Mammary epithelial cell (primary cell): ENCODE measurements at regions not wholly inside any gene's neighbourhood (a gene's known extent, or its start where the extent isn't known, plus 50 kb on each side); places are given as distances from the start of the nearest gene placed in this dataset.

Experiments used
- EZH2 ChIP-seq: IDR thresholded peaks from 2 replicates; pipeline ENCODE4 v1.6.1; 2012; ENCODE audit warnings: low read length, inconsistent platforms, borderline replicate concordance
- TF ChIP-seq, protein P1 (sequence below), 2 donors: IDR thresholded peaks in 1 of 2; conservative IDR thresholded peaks in 1 of 2; 2 replicates each; pipeline ENCODE4 v1.5.1; 2011 to 2012; ENCODE audit warnings: inconsistent platforms in 2 of 2, low read length in 2 of 2, mild to moderate bottlenecking in 2 of 2, control low read depth in 1 of 2, low read depth in 1 of 2; ENCODE audit not compliant: insufficient read depth in 1 of 2; ENCODE audit errors: extremely low read depth in 1 of 2

DNA sequence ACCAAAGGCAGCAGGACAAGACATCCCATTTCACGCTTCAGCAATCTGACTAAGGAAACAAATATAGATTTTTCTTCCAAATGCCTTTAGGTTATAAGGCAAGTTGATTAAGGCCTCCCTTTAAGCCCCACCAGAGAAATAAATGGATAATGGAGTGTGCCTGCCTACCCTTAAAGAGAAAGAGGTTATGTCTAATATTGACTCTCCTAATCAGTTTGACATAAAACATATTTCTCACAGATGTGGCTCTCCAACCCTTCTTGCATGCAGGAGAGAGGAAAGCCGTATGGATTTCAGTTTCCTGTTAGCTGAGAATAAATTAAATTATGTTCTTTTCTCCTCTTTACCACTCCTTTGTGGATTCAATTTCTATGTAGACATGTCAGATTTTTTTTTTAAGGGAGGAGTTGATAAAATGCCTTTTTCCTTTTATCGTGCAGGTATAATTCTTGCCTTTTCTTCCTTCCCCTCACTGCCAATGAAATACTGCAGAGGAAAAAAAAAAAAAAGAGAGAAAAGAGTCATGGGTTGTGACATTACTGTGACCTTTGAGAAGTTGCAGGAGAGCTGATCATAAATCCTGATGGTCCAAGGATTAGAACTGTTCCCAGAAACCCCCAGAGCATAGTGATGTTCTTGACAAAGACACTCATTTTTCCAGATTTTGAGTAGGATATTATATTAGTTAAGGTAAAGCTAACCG is 355.3 kb upstream of the SLCO3A1 start:
- TF ChIP-seq, protein P1, sequence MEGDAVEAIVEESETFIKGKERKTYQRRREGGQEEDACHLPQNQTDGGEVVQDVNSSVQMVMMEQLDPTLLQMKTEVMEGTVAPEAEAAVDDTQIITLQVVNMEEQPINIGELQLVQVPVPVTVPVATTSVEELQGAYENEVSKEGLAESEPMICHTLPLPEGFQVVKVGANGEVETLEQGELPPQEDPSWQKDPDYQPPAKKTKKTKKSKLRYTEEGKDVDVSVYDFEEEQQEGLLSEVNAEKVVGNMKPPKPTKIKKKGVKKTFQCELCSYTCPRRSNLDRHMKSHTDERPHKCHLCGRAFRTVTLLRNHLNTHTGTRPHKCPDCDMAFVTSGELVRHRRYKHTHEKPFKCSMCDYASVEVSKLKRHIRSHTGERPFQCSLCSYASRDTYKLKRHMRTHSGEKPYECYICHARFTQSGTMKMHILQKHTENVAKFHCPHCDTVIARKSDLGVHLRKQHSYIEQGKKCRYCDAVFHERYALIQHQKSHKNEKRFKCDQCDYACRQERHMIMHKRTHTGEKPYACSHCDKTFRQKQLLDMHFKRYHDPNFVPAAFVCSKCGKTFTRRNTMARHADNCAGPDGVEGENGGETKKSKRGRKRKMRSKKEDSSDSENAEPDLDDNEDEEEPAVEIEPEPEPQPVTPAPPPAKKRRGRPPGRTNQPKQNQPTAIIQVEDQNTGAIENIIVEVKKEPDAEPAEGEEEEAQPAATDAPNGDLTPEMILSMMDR (conservative IDR thresholded peaks at IDR 0.05 in 1 of 2, IDR thresholded peaks at IDR 0.05 in 1 of 2; ENCODE audit: extremely low read depth in 1 of 2, insufficient read depth in 1 of 2, low read depth in 1 of 2, low read length in 2 of 2) = no peak
- no peak for TF ChIP-seq EZH2
